ENCODE measurements at regions not wholly inside any gene's neighbourhood (a gene's known extent, or its start where the extent isn't known, plus 50 kb on each side); places are given as distances from the start of the nearest gene placed in this dataset.

DNA sequence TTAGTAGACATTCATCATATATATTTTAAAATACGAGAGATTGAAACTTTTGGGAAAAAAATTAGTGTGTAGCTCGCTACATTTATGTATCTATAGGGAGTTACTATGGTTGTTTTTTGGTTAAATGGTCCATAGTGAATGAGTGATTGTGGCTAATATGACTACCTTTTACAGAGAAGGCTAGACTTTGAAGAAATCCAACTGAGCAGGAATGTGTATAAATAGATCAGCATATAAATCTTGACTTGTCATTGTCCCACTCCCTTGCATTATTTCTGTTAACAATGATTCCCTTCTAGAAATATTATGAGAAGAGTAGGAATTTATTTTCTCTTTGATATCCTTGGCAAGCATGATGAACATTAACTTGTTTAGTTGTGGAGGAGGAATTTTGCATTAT lies 737.8 kb upstream of the MAP3K7 start:
- no peak for DNase-seq

DNA sequence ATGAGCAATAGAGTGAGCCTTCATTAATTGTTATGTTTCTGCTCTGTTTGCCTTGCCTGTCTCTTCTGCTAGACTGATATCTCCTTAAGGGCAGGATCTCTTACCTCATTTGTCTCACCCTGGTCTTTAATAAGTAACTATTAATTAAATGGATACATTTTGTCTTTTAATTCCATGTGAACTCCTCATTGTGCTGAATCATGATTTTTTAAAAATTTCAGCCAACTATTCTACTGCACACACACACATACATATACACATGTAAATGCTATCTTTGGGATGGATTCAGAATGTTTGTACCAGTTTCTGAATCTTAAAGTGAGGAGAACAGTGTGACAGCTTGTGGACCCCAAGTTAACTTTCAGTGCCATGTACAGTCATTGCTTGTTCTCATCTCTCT lies 731.1 kb upstream of the MAP3K7 start:
- DNase-seq, result no peak

DNA sequence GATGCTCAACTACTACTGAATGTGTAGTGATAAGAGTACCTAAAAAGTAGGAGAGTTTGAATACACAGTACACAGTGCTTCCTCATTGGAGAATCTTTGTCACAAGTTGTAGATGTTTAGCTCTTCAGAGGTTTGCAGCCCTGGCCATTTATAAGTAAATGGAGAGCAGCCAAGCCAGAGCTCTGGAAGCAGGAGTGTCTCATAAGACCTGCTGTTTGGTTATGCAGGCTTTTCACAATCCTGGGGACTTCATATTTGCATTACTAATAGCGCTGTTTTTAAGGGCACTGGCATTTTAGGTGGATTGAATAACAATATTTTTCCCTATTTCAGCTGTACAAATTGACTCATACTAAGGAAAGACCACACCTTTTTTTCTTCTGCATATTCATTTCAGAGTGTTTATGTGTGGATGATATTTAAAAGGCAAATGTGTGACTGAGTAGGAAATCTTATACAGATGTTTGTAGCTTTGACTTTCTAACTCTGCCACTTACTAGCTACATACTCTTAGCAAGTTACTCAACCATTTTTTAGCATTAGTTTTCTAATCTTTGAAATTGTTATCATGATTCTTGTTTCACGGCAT lies 730.5 kb upstream of the MAP3K7 start:
- no peak for DNase-seq

DNA sequence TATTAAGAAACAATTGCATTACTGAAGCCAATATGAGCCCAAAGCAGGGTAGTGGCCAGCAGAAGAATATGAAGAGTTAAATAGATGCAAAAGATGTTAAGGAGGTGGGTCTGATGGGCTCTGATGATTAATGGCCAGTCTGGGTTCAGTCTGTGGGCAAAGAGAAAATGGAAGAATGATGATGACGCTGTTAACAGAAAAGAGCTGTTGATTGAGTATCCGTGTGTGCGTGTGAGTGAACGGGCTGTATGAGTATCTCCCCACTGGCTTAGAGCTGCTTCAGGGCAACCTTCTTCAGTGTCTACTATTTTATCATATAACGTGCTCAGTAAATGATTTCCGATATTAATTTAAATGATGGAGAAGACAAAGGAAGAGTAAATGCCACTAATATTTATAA lies 723.3 kb upstream of the MAP3K7 start:
- no peak for DNase-seq

DNA sequence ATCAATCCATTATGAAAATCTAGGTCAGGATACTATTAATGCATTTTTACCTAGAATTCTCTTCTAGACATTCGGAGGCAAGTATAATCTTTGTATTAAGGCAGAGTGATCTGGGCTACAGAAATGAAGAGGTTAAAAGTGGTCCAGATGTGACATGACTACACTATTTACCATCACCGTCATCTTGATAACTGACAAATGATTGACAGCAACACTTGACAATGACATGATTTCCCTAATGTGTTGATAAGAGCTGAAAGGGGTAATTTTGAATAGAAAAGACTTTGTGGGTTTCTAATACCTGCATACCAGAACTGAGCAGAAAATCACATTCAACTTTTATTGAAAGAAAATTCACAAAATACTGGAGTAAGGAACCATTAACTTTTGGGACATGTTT lies 718.9 kb upstream of the MAP3K7 start:
- no peak for DNase-seq

DNA sequence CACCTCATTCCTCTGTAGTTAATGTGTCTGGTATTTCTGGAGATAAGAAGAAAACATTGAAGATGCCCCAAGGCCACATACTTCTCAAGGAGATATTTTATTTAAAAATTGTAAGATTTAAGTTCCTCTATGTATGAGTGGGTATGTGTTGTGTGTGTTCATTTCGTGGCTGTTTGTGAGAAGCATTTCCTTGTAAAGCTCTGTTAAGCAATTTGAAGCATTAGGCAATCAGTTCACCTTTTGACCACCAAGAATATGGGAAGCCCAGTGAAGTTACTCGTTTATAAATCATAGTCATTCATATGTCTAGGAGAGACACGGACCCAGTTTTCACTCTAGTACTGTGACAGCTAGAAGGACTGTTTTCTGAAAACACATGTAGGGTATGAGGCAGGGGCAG lies 717.6 kb upstream of the MAP3K7 start:
- DNase-seq, result no peak

DNA sequence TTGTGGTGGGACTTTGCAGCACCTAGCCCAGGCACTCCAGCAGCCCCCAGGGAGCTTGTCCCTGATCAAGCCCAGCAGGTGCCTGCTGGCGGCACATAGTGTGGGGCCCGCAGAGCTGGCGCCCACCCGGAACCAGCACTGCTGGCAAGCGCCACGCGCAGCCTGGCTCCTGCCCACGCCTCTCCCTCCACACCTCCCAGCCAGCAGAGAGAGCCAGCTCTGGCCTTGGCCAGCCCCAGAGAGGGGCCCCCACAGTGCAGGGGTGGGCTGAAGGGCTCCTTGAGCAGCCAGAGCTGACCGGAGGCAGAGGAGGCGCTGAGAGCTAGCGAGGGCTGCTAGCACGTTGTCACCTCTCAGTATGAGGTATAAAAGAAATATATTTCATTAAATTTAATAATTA lies 716.5 kb upstream of the MAP3K7 start:
- DNase-seq, result no peak

DNA sequence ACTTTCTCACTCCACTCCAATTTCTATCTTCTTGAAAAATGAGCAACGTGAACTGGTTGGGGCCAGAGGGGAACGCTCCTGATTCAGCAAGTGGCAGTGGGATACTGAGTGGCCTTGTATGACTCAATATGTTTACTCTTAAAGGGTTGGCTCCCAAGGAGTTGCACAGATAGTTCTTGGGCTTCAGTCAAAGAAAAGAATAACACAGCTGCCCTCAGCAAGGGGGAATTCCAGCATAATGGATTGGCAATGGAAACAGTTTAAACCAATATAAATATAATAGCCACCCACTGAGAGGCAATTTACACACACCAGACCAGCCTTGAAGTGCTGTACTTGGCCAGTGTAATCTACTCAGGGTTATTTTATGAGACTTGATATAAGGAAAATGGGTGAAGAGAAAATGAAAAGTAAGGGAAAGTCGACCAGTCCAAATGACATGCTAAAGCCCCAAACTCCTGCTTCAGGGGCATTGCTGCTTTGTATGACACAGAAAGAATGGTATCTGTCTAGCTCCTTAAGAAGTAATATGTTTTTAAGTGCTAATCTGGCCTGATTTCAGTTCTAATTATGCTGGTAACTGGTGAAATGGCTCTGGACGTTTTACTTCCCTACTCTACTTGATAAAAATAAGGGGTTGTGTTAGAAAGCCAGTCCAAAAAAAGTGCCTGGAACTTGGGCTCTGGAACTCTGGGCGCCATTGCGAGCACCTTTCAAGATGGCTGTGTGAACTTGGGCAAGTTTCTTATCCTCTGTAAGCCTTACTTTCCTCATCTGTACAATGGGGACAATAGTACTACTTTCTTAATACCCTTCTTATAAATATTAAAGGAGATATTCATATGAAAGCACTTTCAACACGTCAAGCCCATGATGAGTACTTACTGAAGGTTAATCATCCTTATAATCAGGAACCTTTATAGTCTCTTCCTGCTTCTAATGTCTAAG lies 712.9 kb upstream of the MAP3K7 start:
- DNase-seq, result no peak

DNA sequence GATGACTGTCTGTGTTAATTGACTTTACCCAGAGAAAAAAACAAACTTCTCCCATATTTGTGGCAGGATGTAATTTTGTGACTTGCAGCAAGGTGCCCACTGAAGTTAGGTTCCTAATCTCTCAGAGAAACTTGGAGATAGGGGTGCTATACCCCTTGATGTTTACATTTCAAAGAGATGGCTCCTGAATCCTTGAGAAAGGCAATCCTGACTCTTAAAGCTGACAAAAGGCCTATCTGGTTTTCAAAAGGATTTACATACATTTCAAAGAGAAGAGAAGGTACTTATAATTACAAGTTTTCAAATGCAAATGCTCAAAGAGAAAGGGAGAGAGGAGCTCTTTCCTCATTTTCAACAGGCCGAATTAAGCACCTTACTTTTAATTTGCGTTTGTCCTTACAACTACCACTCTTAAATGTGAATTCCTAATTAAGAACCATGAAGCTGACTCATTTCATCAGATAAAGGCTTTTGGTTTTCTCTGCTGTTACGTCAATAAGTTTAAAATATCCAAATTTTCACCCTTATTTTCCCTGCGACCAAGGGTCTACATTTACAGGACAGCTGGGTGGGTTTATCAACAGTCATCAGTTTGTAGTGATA lies 711.8 kb upstream of the MAP3K7 start:
- DNase-seq, result no peak

DNA sequence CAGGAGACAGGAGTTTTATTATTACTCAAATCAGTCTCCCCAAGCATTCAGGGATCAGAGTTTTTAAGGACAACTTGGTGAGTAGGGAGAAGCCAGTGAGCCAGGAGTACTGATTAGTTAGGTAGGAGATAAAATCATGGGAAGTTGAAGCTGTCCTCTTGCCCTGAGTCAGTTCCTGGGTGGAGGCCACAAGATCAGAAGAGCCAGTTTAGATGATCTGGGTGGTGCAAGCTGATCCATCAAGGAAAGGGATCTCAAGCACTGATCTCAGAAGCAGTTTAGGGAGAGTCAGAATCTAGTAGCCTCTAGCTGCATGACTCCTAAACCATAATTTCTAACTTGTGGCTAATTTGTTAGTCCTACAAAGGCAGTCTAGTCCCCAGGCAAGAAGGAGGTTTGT lies 706.5 kb upstream of the MAP3K7 start:
- no peak for DNase-seq

DNA sequence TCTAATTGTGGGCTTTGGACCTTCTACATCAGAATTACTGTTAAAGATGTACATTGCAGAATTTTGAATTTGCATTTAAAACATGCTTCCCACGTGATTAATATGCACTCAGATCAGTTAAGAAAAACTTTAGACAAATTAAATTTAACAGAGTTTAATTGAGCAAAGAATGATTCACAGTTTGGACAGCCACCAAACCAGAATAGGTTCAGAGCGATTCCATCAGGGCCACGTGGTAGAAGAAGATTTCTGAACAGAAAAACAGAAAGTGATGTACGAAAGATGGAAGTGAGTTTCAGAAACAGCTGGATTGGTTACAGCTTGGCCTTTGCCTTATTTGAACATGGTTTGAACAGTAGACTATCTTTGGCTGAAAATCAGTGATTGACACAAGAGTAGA lies 704.2 kb upstream of the MAP3K7 start:
- DNase-seq, result no peak

DNA sequence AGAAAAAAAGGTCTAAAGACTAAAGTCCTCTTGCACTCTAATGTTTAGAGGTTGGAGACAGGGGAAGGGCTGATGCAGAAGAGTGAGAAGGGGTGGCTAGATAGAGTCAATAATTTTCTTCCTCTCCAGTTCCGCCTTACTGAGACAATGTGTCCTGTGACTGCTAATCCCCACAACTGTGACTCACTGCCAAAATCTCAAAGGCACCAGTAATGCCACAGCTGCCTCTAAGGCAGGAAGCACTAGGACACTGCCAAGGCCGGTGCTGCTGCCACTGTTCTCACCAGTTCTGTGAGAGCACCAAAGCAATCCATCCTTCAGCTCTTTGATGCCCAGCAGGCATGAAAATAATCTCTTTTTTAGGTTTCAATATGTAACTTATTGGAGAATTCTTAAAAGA lies 701.9 kb upstream of the MAP3K7 start:
- DNase-seq, result no peak

DNA sequence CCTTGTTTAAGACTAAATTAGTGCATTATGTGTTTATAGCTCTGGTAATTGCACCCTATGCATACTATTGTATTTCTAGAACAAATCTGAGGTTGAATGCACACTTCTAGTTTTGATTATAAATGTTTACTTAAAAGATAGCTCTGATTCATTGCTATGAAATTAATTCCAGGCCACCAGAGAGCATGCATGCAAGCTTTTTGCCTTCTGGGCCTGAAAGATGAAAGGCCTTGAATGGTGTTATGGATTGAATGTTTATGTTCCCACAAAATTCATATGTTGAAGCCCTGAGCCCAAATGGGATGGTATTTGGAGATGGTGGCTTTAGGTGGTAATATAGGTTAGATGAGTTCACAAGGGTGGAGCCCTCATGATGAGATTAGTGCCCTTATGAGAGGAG lies 695.0 kb upstream of the MAP3K7 start:
- no peak for DNase-seq

DNA sequence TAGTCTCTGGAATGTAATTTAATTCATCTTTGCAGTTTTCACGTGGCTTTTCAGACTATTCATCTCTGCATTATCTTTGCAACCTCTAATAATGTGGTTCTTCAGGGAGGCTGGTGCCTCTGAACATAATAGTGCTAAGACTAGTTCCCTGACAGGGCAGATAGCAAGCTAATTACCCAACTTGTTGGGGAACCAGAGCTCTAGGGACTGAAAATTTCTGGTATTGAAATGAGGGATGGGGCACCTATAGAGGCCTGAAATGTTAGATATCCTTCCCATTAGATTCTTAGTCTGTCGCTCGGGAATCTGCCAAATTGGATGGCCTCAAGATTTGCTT lies 693.6 kb upstream of the MAP3K7 start:
- DNase-seq, result no peak

DNA sequence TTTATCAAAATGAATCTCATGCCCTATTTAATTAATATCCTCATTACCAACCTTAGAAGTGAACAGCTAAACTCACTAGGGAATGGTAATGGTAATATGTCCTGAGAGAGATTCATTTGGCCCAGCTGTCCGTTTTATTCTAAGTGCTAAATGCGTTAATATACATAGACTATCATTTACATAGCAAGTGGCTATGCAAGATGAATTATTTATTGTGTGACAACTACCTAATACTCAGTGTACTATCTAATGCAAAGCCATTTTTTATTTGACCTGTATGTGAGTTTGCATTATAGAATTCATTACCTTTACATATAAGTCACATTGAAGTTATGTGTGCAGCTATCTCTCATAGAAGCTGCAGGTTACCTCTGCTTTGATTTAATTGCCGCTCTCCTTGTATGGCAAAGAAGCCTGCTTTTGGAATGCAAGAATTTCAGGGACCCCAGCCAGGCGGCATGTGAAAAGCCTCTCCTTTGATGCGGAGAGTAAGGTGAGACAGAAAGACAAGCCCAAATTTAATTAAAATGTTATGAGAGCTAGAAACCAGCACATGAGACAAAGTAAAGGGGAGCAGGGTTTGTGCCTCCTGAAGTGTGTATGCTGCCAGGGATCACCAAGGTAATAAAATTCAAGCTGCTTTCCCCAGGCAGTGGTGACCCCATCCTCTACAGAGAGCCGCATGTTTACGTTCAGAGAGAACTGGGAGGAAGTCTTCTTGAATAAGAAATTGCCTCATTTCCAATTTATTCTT lies 693.0 kb upstream of the MAP3K7 start:
- no peak for DNase-seq

DNA sequence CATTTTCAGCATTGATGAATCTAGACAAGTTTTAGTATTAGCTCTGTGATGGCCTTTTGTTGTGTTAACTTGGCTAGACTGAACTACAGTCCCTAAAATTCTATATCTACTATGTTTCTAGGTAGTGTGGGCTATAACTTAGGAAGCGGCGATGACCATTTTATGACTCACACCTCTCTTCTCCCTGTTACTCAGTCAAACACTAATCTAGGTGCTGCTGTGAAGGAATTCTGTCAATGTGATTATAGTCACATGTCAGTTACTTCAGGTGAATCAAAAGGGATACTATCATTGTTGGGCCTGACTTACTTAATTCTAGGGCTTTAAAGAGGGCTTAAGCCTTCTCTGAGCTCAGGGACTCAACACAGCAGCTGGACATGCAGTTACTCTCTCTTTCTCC lies 691.5 kb upstream of the MAP3K7 start:
- no peak for DNase-seq

DNA sequence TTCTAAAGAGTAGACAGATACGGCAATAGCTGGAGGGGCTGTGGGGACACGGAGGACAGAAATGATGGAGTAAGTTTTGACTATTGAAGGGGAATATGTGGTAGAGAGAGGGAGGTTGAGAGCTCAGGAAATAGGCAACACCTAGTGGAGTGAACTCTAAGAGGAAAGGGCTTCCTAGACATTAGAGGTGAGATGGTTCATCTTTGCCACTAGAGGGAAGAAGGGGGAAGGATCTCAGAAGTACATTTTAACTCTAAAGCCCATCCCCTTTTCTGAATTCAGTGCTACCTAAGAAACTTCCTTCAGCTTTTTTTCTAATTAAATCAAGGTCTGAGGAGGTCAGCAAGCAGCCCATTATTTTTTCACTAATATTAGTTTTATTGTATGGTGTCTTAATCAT lies 689.4 kb upstream of the MAP3K7 start:
- DNase-seq, result no peak

DNA sequence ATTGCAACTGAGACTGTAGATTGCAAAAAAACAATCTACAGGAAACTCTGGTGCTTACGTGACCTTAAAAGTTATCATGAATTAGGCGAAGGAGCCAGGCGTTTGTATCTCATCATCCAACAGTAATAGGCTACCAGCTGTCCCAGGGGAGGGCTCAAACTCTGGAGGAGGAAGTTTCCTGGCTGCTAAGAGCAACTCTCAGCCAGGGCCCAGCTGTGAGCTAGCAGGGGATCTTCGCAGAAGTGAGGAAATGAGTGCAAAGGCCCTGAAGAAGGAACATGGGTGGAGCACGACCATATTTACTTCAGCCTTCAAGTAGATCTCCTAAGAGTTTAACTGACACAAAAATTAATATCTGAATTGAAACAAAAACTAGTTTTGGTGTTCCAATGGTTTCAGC lies 686.9 kb upstream of the MAP3K7 start:
- no peak for DNase-seq

DNA sequence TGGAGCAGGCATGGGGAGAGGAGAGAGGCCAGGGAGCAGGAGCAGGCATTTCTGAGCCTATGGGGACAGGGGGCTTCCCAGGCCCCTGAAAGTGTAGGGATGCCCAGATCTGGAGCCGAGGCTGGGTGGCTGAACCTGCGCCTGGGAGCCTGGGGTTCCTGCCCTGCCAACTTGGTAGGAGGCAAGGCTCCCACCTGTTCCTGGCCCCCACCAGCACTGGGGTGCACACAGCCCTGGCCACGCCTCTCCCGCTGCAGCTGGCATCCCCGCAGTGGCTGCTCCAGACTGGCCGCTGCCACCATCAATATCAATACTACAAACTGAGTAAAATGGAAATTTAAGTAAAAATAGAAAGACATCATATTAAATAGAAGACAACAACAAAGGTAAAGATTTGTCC lies 684.9 kb upstream of the MAP3K7 start:
- no peak for DNase-seq

DNA sequence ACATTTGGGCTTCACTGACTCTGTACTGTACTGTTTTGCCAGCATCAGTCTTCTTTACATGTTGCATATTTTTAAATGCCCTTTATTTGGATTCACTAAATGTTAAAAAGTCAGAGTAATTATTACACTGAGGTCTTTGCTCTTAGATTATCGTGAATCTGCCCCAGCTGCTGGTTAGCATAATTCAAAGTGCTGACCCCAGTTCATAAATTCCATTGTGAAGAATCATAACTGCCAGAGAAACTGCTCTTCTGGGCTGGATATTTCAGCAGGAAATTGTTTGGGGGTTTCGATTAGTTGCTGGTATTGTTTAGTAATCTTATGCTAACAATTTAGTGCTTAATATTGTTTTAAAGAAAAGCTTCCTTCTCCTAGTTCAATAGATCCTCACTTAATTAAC lies 682.1 kb upstream of the MAP3K7 start:
- DNase-seq, result no peak

DNA sequence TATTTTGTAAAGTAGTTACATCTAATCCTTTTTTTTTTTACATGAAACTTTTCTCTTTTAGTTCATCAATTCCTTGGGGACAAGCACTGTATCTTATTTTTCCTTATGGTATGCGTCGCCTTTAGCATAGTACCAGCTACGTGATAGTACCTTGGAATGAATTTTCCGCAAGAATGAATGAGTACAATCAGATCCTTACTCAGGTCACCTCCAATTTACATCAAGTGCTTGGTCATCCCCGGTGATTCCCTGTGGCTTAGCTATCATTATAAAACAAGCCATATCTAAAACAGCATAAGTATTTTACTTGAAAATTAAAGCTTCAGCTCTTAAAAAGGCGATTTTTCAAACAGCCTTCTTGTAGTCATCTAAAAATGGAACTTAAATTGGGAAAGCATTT lies 680.4 kb upstream of the MAP3K7 start:
- DNase-seq, result no peak

DNA sequence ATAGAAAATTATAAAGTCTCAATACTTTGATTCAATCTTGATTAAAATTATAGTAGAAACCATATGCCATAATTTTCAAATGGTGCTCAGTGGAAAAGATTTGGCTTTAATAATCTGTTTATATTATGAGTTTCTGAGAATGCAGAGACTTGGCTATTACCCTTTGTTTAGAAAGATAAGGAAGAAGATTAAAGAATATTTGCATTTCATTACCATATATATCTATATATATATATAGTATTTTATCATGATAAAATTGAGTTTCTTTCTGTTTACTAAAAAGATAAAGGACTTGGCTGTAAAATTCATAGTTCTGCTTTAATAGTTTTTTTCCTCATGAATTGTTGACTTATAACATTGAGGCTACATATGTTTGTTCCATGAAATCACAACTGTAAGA lies 679.3 kb upstream of the MAP3K7 start:
- no peak for DNase-seq

DNA sequence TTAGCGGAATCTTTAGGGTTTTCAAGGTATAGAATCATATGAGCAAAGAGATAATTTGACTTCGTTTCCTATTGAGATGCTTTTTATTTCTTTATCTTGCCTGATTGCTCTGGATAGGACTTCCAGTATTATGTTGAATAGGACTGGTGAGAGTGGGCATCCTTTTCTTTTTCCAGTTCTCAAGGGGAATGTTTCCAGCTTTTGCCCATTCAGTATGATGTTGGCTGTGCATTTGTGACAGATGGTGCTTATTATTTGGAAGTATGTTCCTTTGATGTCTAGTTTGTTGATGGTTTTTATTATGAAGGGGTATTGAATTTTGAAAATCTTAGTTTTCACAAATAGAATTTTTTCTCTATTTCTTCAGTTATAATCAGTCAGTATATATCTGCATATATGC lies 656.6 kb upstream of the MAP3K7 start:
- DNase-seq, result no peak

DNA sequence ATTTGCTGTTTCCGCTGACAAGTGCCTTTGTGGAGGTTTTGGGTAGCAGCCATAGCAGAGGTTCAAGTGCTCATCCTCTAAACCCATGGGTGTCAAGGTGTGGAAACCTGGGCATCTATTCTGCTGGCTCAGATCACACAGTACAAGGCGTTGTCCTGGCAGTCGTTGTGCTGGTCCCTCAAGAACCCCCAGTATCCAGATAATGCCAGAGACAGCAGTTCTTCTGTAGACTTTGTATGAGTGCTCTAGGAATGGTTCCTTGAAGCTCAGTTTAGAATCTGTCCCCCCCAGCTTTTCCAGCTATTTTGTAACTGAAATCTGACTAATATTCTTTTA lies 655.7 kb upstream of the MAP3K7 start:
- DNase-seq, result no peak
